ENCODE measurements at regions not wholly inside any gene's neighbourhood (a gene's known extent, or its start where the extent isn't known, plus 50 kb on each side); places are given as distances from the start of the nearest gene placed in this dataset.

DNA sequence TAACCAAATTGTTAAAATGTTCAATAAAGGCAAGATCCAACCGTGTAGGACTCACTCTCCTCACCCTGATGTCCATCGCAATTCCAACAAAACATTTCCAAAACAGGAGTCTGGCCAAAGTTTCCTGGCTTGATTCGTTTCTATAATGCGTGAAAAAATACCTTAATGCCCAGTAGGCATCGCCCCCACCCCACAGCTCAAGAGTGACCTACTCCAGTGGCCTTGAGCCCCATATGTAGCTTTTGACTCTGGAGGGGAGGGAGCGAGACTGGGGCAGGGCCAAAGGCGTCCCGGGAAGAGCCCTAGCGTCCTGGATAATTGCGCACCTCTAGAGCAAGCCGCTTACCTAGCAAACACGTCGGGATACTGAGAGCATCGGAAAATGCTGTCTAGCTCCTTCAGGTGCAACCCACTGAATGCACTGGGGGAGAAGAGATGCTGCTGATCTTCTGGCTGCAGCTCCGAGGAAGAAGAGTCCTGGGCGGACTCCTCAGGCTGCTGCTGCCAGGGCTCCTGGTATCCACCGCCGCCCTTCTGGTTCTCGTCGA, 55.6 kb upstream of the NKAP start:
- TF ChIP-seq CTCF (IDR thresholded peaks at IDR 0.05) (no peak), POLR2AphosphoS5 (IDR thresholded peaks at IDR 0.05) (no peak), POLR2A (IDR thresholded peaks at IDR 0.05; ENCODE audit: low read depth) (no peak), EP300 (IDR thresholded peaks at IDR 0.05) (no peak)
